ENCODE measurements at regions not wholly inside any gene's neighbourhood (a gene's known extent, or its start where the extent isn't known, plus 50 kb on each side); places are given as distances from the start of the nearest gene placed in this dataset.

GRCh38 chr2:120869036-120869729 lies 133.5 kb downstream of the GLI2 start:
- dilution Hi-C loops (cut with MboI; ENCODE audit: extremely low pct_ligation_motif_present, low sequenced_read_pairs) = no loop called here
- Histone ChIP-seq H3K4me2 (ENCODE audit: insufficient read depth, low read length) (no peak overlapping the region), H4K20me1 (replicated peaks; ENCODE audit: control insufficient read depth, extremely low read depth, insufficient read depth, low read length) (no peaks in the 10 kb centered on the region), H3K79me2 (ENCODE audit: control insufficient read depth, insufficient read depth, low read length) (no peaks in the 10 kb centered on the region), H3K27me3 (ENCODE audit: control insufficient read depth in 2 of 2, insufficient read depth in 2 of 2, low read length in 2 of 2) (peaks cover 4 to 8% of the 10 kb centered on the region in 2 experiments), H3K36me3 (ENCODE audit: control insufficient read depth in 2 of 2, extremely low read depth in 1 of 2, insufficient read depth in 2 of 2, low read length in 2 of 2) (no peaks in the 10 kb centered on the region), H3K27ac (ENCODE audit: insufficient read depth, low read depth, low read length) (no peak overlapping the region), H3K4me3 (replicated peaks in 1 of 3; ENCODE audit: insufficient read depth in 1 of 3, low read depth in 1 of 3, low read length in 3 of 3) (no peak overlapping the region), H3K9me1 (replicated peaks; ENCODE audit: control insufficient read depth, extremely low read depth, insufficient read depth, low read length) (no peaks in the 10 kb centered on the region), H2AFZ (ENCODE audit: low read depth, low read length) (no peak overlapping the region), H3K9me3 (replicated peaks; ENCODE audit: control insufficient read depth, insufficient read depth, low read length) (no peaks in the 10 kb centered on the region), H3K4me1 (ENCODE audit: control insufficient read depth, extremely low read depth, insufficient read depth, low read length) (peaks cover 5% of the 10 kb centered on the region), H3K9ac (replicated peaks; ENCODE audit: extremely low read depth, insufficient read depth, low read length) (no peak overlapping the region)
- FAIRE-seq = no peak
- no TSS peak for BruUV-seq (replicated peaks)
- no peak for DNase-seq (ENCODE audit: low read depth, low spot score)
- intact Hi-C loops (cut with micrococcal nuclease) = loop anchor here (5.0 kb wide), 4 partner anchors 78 to 203 kb away; partner anchors contain the start of gene GLI2
- ChIA-PET CTCF (interaction anchor here (1.2 kb wide), 2 partner anchors 9 to 55 kb away, joined by 3 read pairs; no protein-coding TSS in a partner anchor), POLR2A (no interaction called here)
- TF ChIP-seq EZH2 (IDR thresholded peaks at IDR 0.05; ENCODE audit: borderline replicate concordance, low read depth, low read length, severe bottlenecking) = no peak
- no peak for TF ChIP-seq FOS (IDR thresholded peaks at IDR 0.05; ENCODE audit: borderline replicate concordance, insufficient read depth, low read length)
- TF ChIP-seq GATA2 (IDR thresholded peaks at IDR 0.05; ENCODE audit: insufficient read depth, insufficient read length, low read depth, low read length) = no peak
- no peak for TF ChIP-seq MYC (IDR thresholded peaks at IDR 0.05; ENCODE audit: low read depth, low read length)
- TF ChIP-seq, protein P1, sequence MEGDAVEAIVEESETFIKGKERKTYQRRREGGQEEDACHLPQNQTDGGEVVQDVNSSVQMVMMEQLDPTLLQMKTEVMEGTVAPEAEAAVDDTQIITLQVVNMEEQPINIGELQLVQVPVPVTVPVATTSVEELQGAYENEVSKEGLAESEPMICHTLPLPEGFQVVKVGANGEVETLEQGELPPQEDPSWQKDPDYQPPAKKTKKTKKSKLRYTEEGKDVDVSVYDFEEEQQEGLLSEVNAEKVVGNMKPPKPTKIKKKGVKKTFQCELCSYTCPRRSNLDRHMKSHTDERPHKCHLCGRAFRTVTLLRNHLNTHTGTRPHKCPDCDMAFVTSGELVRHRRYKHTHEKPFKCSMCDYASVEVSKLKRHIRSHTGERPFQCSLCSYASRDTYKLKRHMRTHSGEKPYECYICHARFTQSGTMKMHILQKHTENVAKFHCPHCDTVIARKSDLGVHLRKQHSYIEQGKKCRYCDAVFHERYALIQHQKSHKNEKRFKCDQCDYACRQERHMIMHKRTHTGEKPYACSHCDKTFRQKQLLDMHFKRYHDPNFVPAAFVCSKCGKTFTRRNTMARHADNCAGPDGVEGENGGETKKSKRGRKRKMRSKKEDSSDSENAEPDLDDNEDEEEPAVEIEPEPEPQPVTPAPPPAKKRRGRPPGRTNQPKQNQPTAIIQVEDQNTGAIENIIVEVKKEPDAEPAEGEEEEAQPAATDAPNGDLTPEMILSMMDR (IDR thresholded peaks at IDR 0.05; ENCODE audit: extremely low read depth in 1 of 2, insufficient read depth in 1 of 2, low read depth in 1 of 2, low read length in 2 of 2) = no peak
